ENCODE measurements at regions not wholly inside any gene's neighbourhood (a gene's known extent, or its start where the extent isn't known, plus 50 kb on each side); places are given as distances from the start of the nearest gene placed in this dataset.
A peak's percentile ranks its signal among the peaks of the same experiment; 100 is the strongest.

DNA sequence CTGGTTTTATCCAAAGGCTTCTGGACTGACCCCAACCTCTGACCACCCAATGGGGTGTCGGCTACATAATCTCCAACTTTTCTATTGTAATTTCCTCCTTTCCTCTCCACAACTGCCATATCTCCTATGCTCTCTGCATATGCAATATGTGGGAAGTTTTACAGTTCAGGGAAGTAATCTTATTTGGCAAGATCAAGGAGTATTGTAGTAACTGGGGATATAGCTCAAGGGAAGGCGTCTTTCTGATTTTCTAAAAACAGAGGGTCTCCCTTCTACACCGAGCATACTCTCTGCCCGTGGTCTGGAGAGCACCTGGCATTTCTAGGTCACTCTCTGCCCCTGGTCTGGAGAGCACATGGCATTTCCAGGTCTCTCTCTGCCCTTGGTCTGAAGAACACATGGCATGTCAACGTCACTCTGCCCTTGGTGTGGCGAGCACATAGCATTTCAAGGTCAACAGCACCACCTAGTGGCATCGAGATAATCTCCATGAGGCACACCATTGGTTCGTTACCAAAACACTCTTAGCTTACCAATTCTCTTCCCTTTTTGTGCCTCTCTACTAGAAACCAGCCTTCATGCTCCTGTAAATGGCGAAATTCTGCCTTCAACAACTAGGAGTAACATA, 616.4 kb upstream of the NUDT12 start:
- H3K36me3 ChIP-seq (ENCODE audit: control insufficient read depth, insufficient read depth, low read length), result no peaks in the 10 kb centered on the region
- no peak for DNase-seq (ENCODE audit: low read depth)
- no peaks in the 10 kb centered on the region for H3K27me3 ChIP-seq (ENCODE audit: control insufficient read depth, insufficient read depth, low read length)

DNA sequence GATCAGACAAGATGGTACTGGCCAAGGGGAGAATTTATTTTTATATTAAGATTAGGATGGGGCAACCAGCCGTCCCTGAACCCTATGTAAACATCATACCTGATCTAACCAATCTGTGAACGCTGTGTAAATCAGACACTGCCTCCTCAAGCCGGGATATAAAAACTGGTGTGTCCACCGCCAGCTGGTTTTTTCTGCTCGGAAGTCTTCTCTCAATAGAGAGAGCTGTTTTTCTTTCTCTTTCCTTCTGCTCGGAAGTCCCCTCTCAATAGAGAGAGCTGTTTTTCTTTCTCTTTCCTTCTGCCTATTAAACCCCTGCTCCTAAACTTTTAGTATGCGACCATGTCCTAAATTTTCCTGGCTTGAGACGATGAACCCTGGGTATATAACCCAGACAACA, 615.5 kb upstream of the NUDT12 start:
- H3K4me3 ChIP-seq (ENCODE audit: low read depth, low read length), result no peak overlapping the region
- H3K27me3 ChIP-seq (ENCODE audit: control insufficient read depth, insufficient read depth, low read length), result no peaks in the 10 kb centered on the region
- H3K36me3 ChIP-seq (ENCODE audit: control insufficient read depth, insufficient read depth, low read length), result no peaks in the 10 kb centered on the region
- no peak for DNase-seq (ENCODE audit: low read depth)
- TF ChIP-seq, protein P1, sequence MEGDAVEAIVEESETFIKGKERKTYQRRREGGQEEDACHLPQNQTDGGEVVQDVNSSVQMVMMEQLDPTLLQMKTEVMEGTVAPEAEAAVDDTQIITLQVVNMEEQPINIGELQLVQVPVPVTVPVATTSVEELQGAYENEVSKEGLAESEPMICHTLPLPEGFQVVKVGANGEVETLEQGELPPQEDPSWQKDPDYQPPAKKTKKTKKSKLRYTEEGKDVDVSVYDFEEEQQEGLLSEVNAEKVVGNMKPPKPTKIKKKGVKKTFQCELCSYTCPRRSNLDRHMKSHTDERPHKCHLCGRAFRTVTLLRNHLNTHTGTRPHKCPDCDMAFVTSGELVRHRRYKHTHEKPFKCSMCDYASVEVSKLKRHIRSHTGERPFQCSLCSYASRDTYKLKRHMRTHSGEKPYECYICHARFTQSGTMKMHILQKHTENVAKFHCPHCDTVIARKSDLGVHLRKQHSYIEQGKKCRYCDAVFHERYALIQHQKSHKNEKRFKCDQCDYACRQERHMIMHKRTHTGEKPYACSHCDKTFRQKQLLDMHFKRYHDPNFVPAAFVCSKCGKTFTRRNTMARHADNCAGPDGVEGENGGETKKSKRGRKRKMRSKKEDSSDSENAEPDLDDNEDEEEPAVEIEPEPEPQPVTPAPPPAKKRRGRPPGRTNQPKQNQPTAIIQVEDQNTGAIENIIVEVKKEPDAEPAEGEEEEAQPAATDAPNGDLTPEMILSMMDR (IDR thresholded peaks at IDR 0.05; ENCODE audit: insufficient read depth, low read length, poor library complexity, severe bottlenecking), result no peak

More for the DNA sequence above, 616.4 kb upstream of the NUDT12 start:
- TF ChIP-seq, protein P1 (IDR thresholded peaks at IDR 0.05; ENCODE audit: insufficient read depth, low read length, poor library complexity, severe bottlenecking), result peak; percentile 26
- H3K4me3 ChIP-seq (ENCODE audit: low read depth, low read length), result no peak overlapping the region

DNA sequence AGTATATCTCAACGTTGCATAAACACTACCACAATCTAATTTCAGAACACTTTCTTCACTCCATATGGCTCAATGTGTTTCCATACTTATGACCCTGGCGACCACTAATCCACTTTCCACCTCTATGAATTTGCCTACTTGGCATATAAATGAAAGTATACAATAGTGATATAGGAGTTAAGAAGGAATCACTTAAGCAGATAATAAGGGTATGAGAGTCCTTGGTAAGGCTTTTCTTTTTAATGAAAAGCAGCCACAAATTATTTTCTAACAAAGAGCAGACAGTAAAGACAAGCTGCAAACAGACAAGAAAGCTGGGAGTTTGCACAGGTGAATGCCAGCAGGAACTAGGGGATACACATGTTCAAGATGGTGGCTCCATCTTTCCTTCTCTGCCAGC, 615.1 kb upstream of the NUDT12 start:
- TF ChIP-seq, protein P1 (IDR thresholded peaks at IDR 0.05; ENCODE audit: insufficient read depth, low read length, poor library complexity, severe bottlenecking), result no peak
- H3K36me3 ChIP-seq (ENCODE audit: control insufficient read depth, insufficient read depth, low read length), result no peaks in the 10 kb centered on the region

DNA sequence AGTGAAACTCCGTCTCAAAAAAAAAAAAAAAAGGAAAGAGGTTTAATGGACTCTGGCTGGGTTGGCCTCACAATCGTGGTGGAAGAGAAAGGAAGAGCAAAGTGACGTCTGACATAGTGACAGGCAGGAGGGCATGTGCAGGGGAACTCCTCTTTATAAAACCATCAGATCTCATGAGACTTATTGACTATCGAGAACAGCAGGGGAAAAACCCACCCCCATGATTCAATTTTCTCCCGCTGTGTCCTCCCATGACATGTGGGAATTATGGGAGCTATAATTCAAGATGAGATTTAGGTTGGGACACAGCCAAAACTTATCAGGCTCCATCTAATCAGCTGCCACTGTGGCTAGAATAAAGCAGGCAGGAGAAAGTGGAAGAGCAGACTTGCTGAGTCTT, 610.4 kb upstream of the NUDT12 start:
- TF ChIP-seq, protein P1 (IDR thresholded peaks at IDR 0.05; ENCODE audit: insufficient read depth, low read length, poor library complexity, severe bottlenecking), result no peak
- DNase-seq (ENCODE audit: low read depth), result no peak

More for the DNA sequence above, 615.1 kb upstream of the NUDT12 start:
- Histone ChIP-seq H3K27me3 (ENCODE audit: control insufficient read depth, insufficient read depth, low read length) (no peaks in the 10 kb centered on the region), H3K4me3 (ENCODE audit: low read depth, low read length) (no peak overlapping the region)
- DNase-seq (ENCODE audit: low read depth), result no peak

DNA sequence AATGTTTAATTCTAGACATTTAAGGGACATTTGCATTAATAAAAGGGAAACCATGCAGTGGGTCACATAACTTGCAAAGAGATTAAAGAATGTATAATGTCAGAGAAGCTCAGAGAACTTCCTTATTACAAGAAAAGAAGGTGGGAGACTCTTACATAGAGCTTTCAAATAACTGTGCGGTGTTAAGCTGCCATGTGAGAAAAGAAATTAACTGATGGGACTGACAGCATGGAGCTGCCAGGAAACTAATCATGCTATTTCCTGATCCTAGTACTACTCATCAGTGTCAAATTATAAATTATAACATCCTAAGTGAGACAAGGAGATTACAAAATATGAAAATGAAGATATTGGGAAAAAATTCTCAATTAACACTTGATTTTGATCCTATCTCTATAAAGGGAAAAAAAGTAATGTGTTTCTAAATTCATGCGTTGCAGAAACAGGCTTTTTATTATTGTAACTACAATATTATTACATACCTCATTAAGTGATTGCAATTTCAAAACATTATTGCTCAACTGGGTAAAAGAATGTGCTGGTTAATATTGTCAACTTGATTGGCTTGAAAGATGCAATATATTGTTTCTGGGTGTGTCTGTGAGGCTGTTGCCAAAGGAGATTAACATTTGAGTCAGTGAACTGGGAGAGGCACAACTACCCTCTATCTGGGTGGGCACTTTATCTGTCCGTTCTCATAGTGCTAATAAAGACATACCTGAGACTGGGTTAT, 609.5 kb upstream of the NUDT12 start:
- Histone ChIP-seq H3K36me3 (ENCODE audit: control insufficient read depth, insufficient read depth, low read length) (no peaks in the 10 kb centered on the region), H3K27me3 (ENCODE audit: control insufficient read depth, insufficient read depth, low read length) (no peaks in the 10 kb centered on the region), H3K4me3 (ENCODE audit: low read depth, low read length) (no peak overlapping the region)
- DNase-seq (ENCODE audit: low read depth), result no peak
- TF ChIP-seq, protein P1 (IDR thresholded peaks at IDR 0.05; ENCODE audit: insufficient read depth, low read length, poor library complexity, severe bottlenecking), result no peak

More for the DNA sequence above, 610.4 kb upstream of the NUDT12 start:
- Histone ChIP-seq H3K27me3 (ENCODE audit: control insufficient read depth, insufficient read depth, low read length) (no peaks in the 10 kb centered on the region), H3K4me3 (ENCODE audit: low read depth, low read length) (no peak overlapping the region), H3K36me3 (ENCODE audit: control insufficient read depth, insufficient read depth, low read length) (no peaks in the 10 kb centered on the region)
